ENCODE measurements at regions not wholly inside any gene's neighbourhood (a gene's known extent, or its start where the extent isn't known, plus 50 kb on each side); places are given as distances from the start of the nearest gene placed in this dataset.

DNA sequence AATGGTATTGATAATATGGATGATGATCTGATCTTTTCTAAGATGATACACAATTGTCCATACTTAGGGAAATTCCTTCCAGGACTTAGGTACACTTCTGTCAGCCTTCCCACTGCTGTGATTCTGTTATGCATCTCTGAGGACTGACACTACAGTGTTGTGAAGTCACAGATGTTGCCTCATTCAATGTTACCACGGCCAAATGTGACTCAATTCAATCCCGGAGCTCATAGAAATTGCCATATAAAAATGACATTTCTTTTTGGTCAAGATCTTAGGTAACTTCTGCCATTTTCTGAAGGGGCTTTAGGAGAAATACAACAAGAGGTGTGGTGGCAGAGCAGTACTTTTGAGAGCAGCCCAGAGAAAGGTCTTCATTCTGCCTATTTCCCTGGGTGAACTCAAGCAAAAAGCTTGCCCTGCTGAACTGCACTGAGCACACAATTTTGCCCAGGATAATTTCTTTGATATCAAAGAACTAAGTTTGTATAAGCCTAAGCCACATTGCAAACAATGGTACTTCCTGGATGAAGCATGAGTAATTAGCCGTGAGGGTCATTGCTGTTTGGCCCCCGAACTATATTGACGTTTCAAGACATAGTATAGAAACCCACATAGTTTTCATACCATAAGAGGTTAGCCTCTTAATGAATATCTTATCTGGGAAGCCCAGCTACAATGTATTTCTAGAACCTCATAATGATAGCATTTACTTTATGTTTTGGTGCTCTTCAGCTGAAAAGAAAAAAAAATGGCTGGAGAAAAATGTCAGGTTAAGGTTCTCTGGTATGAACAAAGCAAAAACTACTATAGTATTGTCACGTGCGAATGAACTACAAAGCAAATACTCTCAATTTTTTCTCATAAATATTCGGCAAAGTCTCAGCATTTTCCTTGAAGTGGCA lies 437.4 kb downstream of the MEIS1 start:
- 96% methylated on average over 8 of the region's 8 CpGs for WGBS (ENCODE audit: insufficient coverage)
- Mint-ChIP-seq H3K36me3 (no peaks in the 10 kb centered on the region), H3K27ac (no peak overlapping the region), H3K27me3 (ENCODE audit: low read depth in 2 of 2) (no peaks in the 10 kb centered on the region), H3K4me3 (no peak overlapping the region), H3K9me3 (peaks cover 4 to 8% of the 10 kb centered on the region in 2 donors), H3K4me1 (no peaks in the 10 kb centered on the region)
- H3K36me3 ChIP-seq (ENCODE audit: control insufficient read depth, insufficient read depth, low read length), result no peaks in the 10 kb centered on the region
- H3K27ac ChIP-seq (ENCODE audit: low read length), result no peak overlapping the region
- H3K4me1 ChIP-seq (ENCODE audit: control insufficient read depth, insufficient read depth, low read length), result no peaks in the 10 kb centered on the region
- intact Hi-C loops (cut with micrococcal nuclease), result no loop called here
- H3K27me3 ChIP-seq (ENCODE audit: control insufficient read depth, insufficient read depth, low read length), result no peaks in the 10 kb centered on the region
- no peaks in the 10 kb centered on the region for H3K9me3 ChIP-seq (ENCODE audit: control insufficient read depth, insufficient read depth, low read length)
- DNase-seq (no peak), ATAC-seq (no peak)
- H3K4me3 ChIP-seq (ENCODE audit: low read length), result no peak overlapping the region
- no peak for TF ChIP-seq CTCF (IDR thresholded peaks at IDR 0.05)

GRCh38 chr2:66872986-66873754 lies 438.2 kb downstream of the MEIS1 start:
- ATAC-seq (no peak), DNase-seq (no peak)
- Histone ChIP-seq H3K36me3 (ENCODE audit: control insufficient read depth, insufficient read depth, low read length) (no peaks in the 10 kb centered on the region), H3K4me1 (ENCODE audit: control insufficient read depth, insufficient read depth, low read length) (no peaks in the 10 kb centered on the region), H3K9me3 (ENCODE audit: control insufficient read depth, insufficient read depth, low read length) (no peaks in the 10 kb centered on the region), H3K27ac (ENCODE audit: low read length) (no peak overlapping the region), H3K27me3 (ENCODE audit: control insufficient read depth, insufficient read depth, low read length) (no peaks in the 10 kb centered on the region), H3K4me3 (ENCODE audit: low read length) (no peak overlapping the region)
- TF ChIP-seq CTCF (IDR thresholded peaks at IDR 0.05), result no peak
- intact Hi-C loops (cut with micrococcal nuclease), result no loop called here
- WGBS (ENCODE audit: insufficient coverage), result 71% methylated on average over 6 of the region's 8 CpGs
- Mint-ChIP-seq H3K4me3 (no peak overlapping the region), H3K27me3 (ENCODE audit: low read depth in 2 of 2) (no peaks in the 10 kb centered on the region), H3K27ac (no peak overlapping the region), H3K36me3 (no peaks in the 10 kb centered on the region), H3K9me3 (peaks cover 3 to 8% of the 10 kb centered on the region in 2 donors), H3K4me1 (no peaks in the 10 kb centered on the region)

DNA sequence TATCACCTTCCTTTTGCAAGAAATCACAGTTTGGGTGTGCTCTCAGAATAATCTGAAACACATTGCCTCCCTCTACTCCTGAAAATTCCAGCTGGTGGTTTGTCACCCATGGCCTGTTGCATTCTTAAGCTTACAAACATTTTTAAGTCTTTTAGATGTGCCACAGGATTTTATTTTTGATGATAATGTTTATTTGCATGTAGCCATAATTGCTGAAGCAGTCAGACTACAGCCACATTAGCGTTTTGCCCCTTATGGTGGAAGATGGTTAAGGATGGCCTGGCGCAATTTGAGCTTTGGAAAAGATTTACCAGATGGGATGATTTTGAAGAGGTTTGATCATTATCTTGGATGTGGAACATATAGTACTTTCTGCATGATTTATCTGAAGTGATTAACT lies 439.5 kb downstream of the MEIS1 start:
- Histone ChIP-seq H3K27me3 (ENCODE audit: control insufficient read depth, insufficient read depth, low read length) (no peaks in the 10 kb centered on the region), H3K36me3 (ENCODE audit: control insufficient read depth, insufficient read depth, low read length) (no peaks in the 10 kb centered on the region), H3K9me3 (ENCODE audit: control insufficient read depth, insufficient read depth, low read length) (no peaks in the 10 kb centered on the region), H3K4me1 (ENCODE audit: control insufficient read depth, insufficient read depth, low read length) (no peaks in the 10 kb centered on the region), H3K4me3 (ENCODE audit: low read length) (no peak overlapping the region), H3K27ac (ENCODE audit: low read length) (no peak overlapping the region)
- Mint-ChIP-seq H3K27ac (no peak overlapping the region), H3K9me3 (peaks cover 0 to 5% of the 10 kb centered on the region in 2 donors), H3K27me3 (ENCODE audit: low read depth in 2 of 2) (no peaks in the 10 kb centered on the region), H3K36me3 (no peaks in the 10 kb centered on the region), H3K4me1 (no peaks in the 10 kb centered on the region), H3K4me3 (no peak overlapping the region)
- WGBS (ENCODE audit: insufficient coverage), result 95% methylated on average over 2 of the region's 2 CpGs
- intact Hi-C loops (cut with micrococcal nuclease), result no loop called here
- no peak for TF ChIP-seq CTCF (IDR thresholded peaks at IDR 0.05)
- no peak for ATAC-seq
- no peak for DNase-seq

Measured in natural killer cell (primary cell).